ENCODE measurements at regions not wholly inside any gene's neighbourhood (a gene's known extent, or its start where the extent isn't known, plus 50 kb on each side); places are given as distances from the start of the nearest gene placed in this dataset.

- Histone ChIP-seq H3K4me1 (no peaks in the 10 kb centered on the region), H3K9me3 (no peaks in the 10 kb centered on the region), H3K4me3 (no peak overlapping the region), H3K27ac (no peak overlapping the region), H3K36me3 (no peaks in the 10 kb centered on the region), H3K27me3 (peaks cover 0 to 14% (median 0%) of the 10 kb centered on the region in 9 donors)
- no peak for DNase-seq
- no peak for TF ChIP-seq POLR2A (IDR thresholded peaks at IDR 0.05)
- TF ChIP-seq, protein P1, sequence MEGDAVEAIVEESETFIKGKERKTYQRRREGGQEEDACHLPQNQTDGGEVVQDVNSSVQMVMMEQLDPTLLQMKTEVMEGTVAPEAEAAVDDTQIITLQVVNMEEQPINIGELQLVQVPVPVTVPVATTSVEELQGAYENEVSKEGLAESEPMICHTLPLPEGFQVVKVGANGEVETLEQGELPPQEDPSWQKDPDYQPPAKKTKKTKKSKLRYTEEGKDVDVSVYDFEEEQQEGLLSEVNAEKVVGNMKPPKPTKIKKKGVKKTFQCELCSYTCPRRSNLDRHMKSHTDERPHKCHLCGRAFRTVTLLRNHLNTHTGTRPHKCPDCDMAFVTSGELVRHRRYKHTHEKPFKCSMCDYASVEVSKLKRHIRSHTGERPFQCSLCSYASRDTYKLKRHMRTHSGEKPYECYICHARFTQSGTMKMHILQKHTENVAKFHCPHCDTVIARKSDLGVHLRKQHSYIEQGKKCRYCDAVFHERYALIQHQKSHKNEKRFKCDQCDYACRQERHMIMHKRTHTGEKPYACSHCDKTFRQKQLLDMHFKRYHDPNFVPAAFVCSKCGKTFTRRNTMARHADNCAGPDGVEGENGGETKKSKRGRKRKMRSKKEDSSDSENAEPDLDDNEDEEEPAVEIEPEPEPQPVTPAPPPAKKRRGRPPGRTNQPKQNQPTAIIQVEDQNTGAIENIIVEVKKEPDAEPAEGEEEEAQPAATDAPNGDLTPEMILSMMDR (IDR thresholded peaks at IDR 0.05), result no peak
- WGBS, 4 donors, result 59 to 70% (median 64%) methylated on average over 7 of the region's 7 CpGs
- ATAC-seq, result no peak
- intact Hi-C loops (cut with DNase I), result loop anchor here in 1 of 10 donors (10.0 kb wide), 1 partner anchor 58 kb away; no protein-coding TSS in a partner anchor
Measured at GRCh38 chr9:95383185-95383676, 65.7 kb upstream of the FANCC start.

- Histone ChIP-seq H3K4me3 (no peak overlapping the region), H3K27ac (no peak overlapping the region), H3K9me3 (no peaks in the 10 kb centered on the region), H3K4me1 (no peaks in the 10 kb centered on the region), H3K27me3 (peaks cover 0 to 15% (median 0%) of the 10 kb centered on the region in 9 donors), H3K36me3 (no peaks in the 10 kb centered on the region)
- 88 to 93% (median 90%) methylated on average over 10 of the region's 10 CpGs for WGBS, 4 donors
- TF ChIP-seq, protein P1 (IDR thresholded peaks at IDR 0.05), result no peak
- TF ChIP-seq POLR2A (IDR thresholded peaks at IDR 0.05), result no peak
- no peak for DNase-seq
- intact Hi-C loops (cut with DNase I), result loop anchor here in 1 of 10 donors (10.0 kb wide), 1 partner anchor 58 kb away; no protein-coding TSS in a partner anchor
- ATAC-seq, result no peak
Measured at GRCh38 chr9:95382433-95382832, 64.9 kb upstream of the FANCC start.

- no peaks in the 10 kb centered on the region for H3K9me3 ChIP-seq
- no peak for DNase-seq
- ATAC-seq, result no peak
- H3K27me3 ChIP-seq, result peaks cover 0 to 17% (median 0%) of the 10 kb centered on the region in 9 donors
- no peak overlapping the region for H3K27ac ChIP-seq
- no peaks in the 10 kb centered on the region for H3K4me1 ChIP-seq
- WGBS, 4 donors, result 56 to 76% (median 66%) methylated on average over 7 of the region's 7 CpGs
- no peak for TF ChIP-seq POLR2A (IDR thresholded peaks at IDR 0.05)
- TF ChIP-seq, protein P1 (IDR thresholded peaks at IDR 0.05), result no peak
- H3K36me3 ChIP-seq, result no peaks in the 10 kb centered on the region
- no peak overlapping the region for H3K4me3 ChIP-seq
- intact Hi-C loops (cut with DNase I), result loop anchor here in 1 of 10 donors (10.0 kb wide), 1 partner anchor 56 kb away; no protein-coding TSS in a partner anchor
Measured at GRCh38 chr9:95381221-95381620, 63.7 kb upstream of the FANCC start.

- WGBS, 4 donors, result 62 to 64% (median 64%) methylated on average over 5 of the region's 5 CpGs
- TF ChIP-seq POLR2A (IDR thresholded peaks at IDR 0.05), result no peak
- TF ChIP-seq, protein P1 (IDR thresholded peaks at IDR 0.05), result peak in 1 of 12 donors; percentile 13
- Histone ChIP-seq H3K9me3 (no peaks in the 10 kb centered on the region), H3K27me3 (peaks cover 0 to 17% (median 0%) of the 10 kb centered on the region in 9 donors), H3K4me1 (no peaks in the 10 kb centered on the region), H3K36me3 (no peaks in the 10 kb centered on the region), H3K27ac (no peak overlapping the region), H3K4me3 (no peak overlapping the region)
- ATAC-seq (no peak), DNase-seq (no peak)
- intact Hi-C loops (cut with DNase I), result loop anchor here in 1 of 10 donors (10.0 kb wide), 1 partner anchor 55 kb away; no protein-coding TSS in a partner anchor
Measured at GRCh38 chr9:95379630-95380029, 62.1 kb upstream of the FANCC start.
